ENCODE measurements at regions not wholly inside any gene's neighbourhood (a gene's known extent, or its start where the extent isn't known, plus 50 kb on each side); places are given as distances from the start of the nearest gene placed in this dataset.

- no peak for TF ChIP-seq CTCF (IDR thresholded peaks at IDR 0.05; ENCODE audit: low read depth, low read length, poor library complexity, severe bottlenecking)
- no peak for TF ChIP-seq EZH2phosphoT487 (IDR thresholded peaks at IDR 0.05; ENCODE audit: borderline replicate concordance, low read length)
These were observed 498.2 kb upstream of the TNP1 start for GRCh38 chr2:217357886-217358620.

Data from DOHH2 (cell line).